Endothelial cell of umbilical vein (primary cell): ENCODE measurements at regions not wholly inside any gene's neighbourhood (a gene's known extent, or its start where the extent isn't known, plus 50 kb on each side); places are given as distances from the start of the nearest gene placed in this dataset.

Source experiments
- BruUV-seq: library from RNA; stranded (reverse); fragments of 400-500 nt; replicated peaks from 2 replicates; lab custom pipeline; 2021; lab: Mats Ljungman, UMichigan
- CTCF ChIA-PET: fragments of 300-600, 350-600 bp; sonication (Branson Sonifier 250); formaldehyde crosslinking; loops from one replicate; lab custom pipeline; 2021; ENCODE audit warnings: antibody characterized with exemption, inconsistent platforms; lab: Charles Lee
- POLR2A ChIA-PET: fragments of 300-600, 350-600 bp; sonication (Branson Sonifier 250); formaldehyde crosslinking; loops from one replicate; lab custom pipeline; 2021; ENCODE audit warnings: antibody characterized with exemption, inconsistent platforms; lab: Charles Lee
- DNase-seq: peaks from one replicate; pipeline ENCODE4 v3.0.0-alpha.2; 2011; ENCODE audit warnings: low read depth, low spot score
- FAIRE-seq: peaks from 2 replicates; lab custom pipeline; 2011; peaks lifted over from hg19 to GRCh38; lab: Jason Lieb, UNC
- H2AFZ ChIP-seq: 2 replicates; pipeline ENCODE4 v1.6.0; 2012; ENCODE audit warnings: low read depth, low read length, control low read depth, inconsistent platforms
- H3K27ac ChIP-seq: 2 replicates; pipeline ENCODE4 v1.5.1; 2011; ENCODE audit warnings: low read depth, mild to moderate bottlenecking, control low read depth, low read length, moderate library complexity; ENCODE audit not compliant: insufficient read depth
- H3K27me3 ChIP-seq, 2 experiments: 2 replicates each; pipeline versions ENCODE4 v1.6.0 to v1.6.1; 2011; ENCODE audit warnings: low read length in 2 of 2, mixed read lengths in 1 of 2; ENCODE audit not compliant: control insufficient read depth in 2 of 2, insufficient read depth in 2 of 2
- H3K36me3 ChIP-seq, 2 experiments: 2 replicates in 1 of 2; 3 replicates in 1 of 2; pipeline ENCODE4 v1.5.1; 2011; ENCODE audit warnings: low read length in 2 of 2, mild to moderate bottlenecking in 1 of 2, moderate library complexity in 1 of 2; ENCODE audit not compliant: control insufficient read depth in 2 of 2, insufficient read depth in 2 of 2; ENCODE audit errors: extremely low read depth in 1 of 2
- H3K4me1 ChIP-seq: 3 replicates; pipeline ENCODE4 v1.5.1; 2011; ENCODE audit warnings: mild to moderate bottlenecking, low read length; ENCODE audit not compliant: control insufficient read depth, insufficient read depth; ENCODE audit errors: extremely low read depth
- H3K4me2 ChIP-seq: 2 replicates; pipeline ENCODE4 v1.6.1; 2011; ENCODE audit warnings: low read length, control low read depth, mixed read lengths; ENCODE audit not compliant: insufficient read depth
- H3K4me3 ChIP-seq, 3 experiments: fragments of 200-600 bp in 1 of 3; sonication (generic), shearing (Covaris generic) in 1 of 3; replicated peaks in 1 of 3; 2 replicates each; pipeline ENCODE4 v1.5.1; 2011 to 2016; ENCODE audit warnings: control low read depth in 3 of 3, low read length in 3 of 3, mild to moderate bottlenecking in 2 of 3, inconsistent platforms in 1 of 3, low read depth in 1 of 3, moderate library complexity in 1 of 3; ENCODE audit not compliant: insufficient read depth in 1 of 3
- H3K79me2 ChIP-seq: 2 replicates; pipeline ENCODE4 v1.6.0; 2012; ENCODE audit warnings: low read length, inconsistent platforms; ENCODE audit not compliant: control insufficient read depth, insufficient read depth
- H3K9ac ChIP-seq: replicated peaks from 2 replicates; pipeline ENCODE3; 2011; ENCODE audit warnings: low read length, control low read depth; ENCODE audit not compliant: insufficient read depth; ENCODE audit errors: extremely low read depth
- H3K9me1 ChIP-seq: replicated peaks from 3 replicates; pipeline ENCODE4 v1.6.0; 2011; ENCODE audit warnings: mild to moderate bottlenecking, low read length; ENCODE audit not compliant: control insufficient read depth, insufficient read depth; ENCODE audit errors: extremely low read depth
- H3K9me3 ChIP-seq: replicated peaks from 2 replicates; pipeline ENCODE4 v1.5.1; 2012; ENCODE audit warnings: low read length, inconsistent platforms; ENCODE audit not compliant: control insufficient read depth, insufficient read depth
- H4K20me1 ChIP-seq: replicated peaks from 2 replicates; pipeline ENCODE3; 2011; ENCODE audit warnings: mild to moderate bottlenecking, low read length; ENCODE audit not compliant: control insufficient read depth, insufficient read depth; ENCODE audit errors: extremely low read depth
- EZH2 ChIP-seq: IDR thresholded peaks from 2 replicates; pipeline ENCODE4 v1.6.1; 2012; ENCODE audit warnings: borderline replicate concordance, low read depth, mild to moderate bottlenecking, moderate library complexity, low read length, inconsistent platforms; ENCODE audit not compliant: severe bottlenecking
- FOS ChIP-seq: IDR thresholded peaks from 2 replicates; pipeline ENCODE4 v1.6.1; 2011; ENCODE audit warnings: mild to moderate bottlenecking, low read length, moderate library complexity, borderline replicate concordance; ENCODE audit not compliant: insufficient read depth
- GATA2 ChIP-seq: IDR thresholded peaks from 2 replicates; pipeline ENCODE4 v1.7.0; 2011; ENCODE audit warnings: low read depth, mild to moderate bottlenecking, moderate library complexity, mixed read lengths, low read length; ENCODE audit not compliant: insufficient read length, insufficient read depth
- JUN ChIP-seq: IDR thresholded peaks from 2 replicates; pipeline ENCODE4 v1.6.1; 2011; ENCODE audit warnings: borderline replicate concordance, low read depth; ENCODE audit not compliant: insufficient read length, insufficient read depth
- MYC ChIP-seq: IDR thresholded peaks from one replicate; pipeline ENCODE4 v1.6.1; 2011; ENCODE audit warnings: mild to moderate bottlenecking, low read depth, low read length
- POLR2A ChIP-seq: IDR thresholded peaks from 2 replicates; pipeline ENCODE4 v1.6.1; 2012; ENCODE audit warnings: low read depth, mild to moderate bottlenecking, control low read depth, low read length
- POLR2AphosphoS5 ChIP-seq: IDR thresholded peaks from 2 replicates; pipeline ENCODE4 v1.6.1; 2012; ENCODE audit warnings: low read depth, mild to moderate bottlenecking, control low read depth, low read length, moderate library complexity; ENCODE audit not compliant: insufficient read depth
- dilution Hi-C: fragments of 300-500 bp; cut with MboI; formaldehyde crosslinking; loops from one replicate; pipeline ENCODE4 v1.15.0; 2019; ENCODE audit warnings: low sequenced_read_pairs; ENCODE audit not compliant: extremely low pct_ligation_motif_present
- intact Hi-C: fragments of 100-400 bp; cut with micrococcal nuclease; formaldehyde crosslinking; loops from one replicate; pipeline ENCODE4 v1.10.0; 2022
- TF ChIP-seq, protein P1 (sequence below), 2 donors: IDR thresholded peaks; 1 replicate in 1 of 2; 2 replicates in 1 of 2; pipeline ENCODE4 v1.5.1; 2011; ENCODE audit warnings: low read length in 2 of 2, mild to moderate bottlenecking in 2 of 2, moderate library complexity in 2 of 2, control low read depth in 1 of 2, inconsistent platforms in 1 of 2, low read depth in 1 of 2; ENCODE audit not compliant: insufficient read depth in 1 of 2; ENCODE audit errors: extremely low read depth in 1 of 2
- TF ChIP-seq, protein P2 (sequence below): IDR thresholded peaks from 2 replicates; pipeline ENCODE4 v1.6.1; 2011; ENCODE audit not compliant: insufficient read depth, insufficient read length

DNA sequence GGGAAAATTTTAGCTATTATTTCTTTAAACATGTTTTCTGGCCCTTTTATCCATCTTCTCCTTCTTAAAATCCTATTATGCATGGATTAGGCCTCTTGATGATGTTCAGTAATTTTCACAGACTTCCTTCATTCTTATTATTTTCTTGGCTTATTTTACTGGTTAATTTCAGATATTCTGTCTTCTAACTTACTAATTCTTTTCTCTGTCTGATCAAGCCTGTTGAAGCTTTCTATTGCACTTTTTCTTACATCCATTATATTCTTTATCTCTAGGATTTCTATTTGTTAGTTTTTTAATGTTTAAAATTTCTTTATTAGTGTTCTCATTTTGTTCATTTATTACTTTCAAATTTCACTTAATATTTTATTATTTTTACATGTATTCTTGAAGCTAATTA is 105.3 kb upstream of the GALNT13 start:
- Histone ChIP-seq H3K9me1 (no peaks in the 10 kb centered on the region), H3K79me2 (no peaks in the 10 kb centered on the region), H3K27me3 (no peaks in the 10 kb centered on the region), H4K20me1 (no peaks in the 10 kb centered on the region), H3K9me3 (peaks cover 7% of the 10 kb centered on the region), H3K4me2 (no peak overlapping the region), H3K9ac (no peak overlapping the region), H2AFZ (no peak overlapping the region), H3K36me3 (no peaks in the 10 kb centered on the region), H3K4me3 (no peak overlapping the region), H3K4me1 (no peaks in the 10 kb centered on the region), H3K27ac (no peak overlapping the region)
- FAIRE-seq (no peak), DNase-seq (no peak)
- ChIA-PET CTCF (no interaction called here), POLR2A (no interaction called here)
- TF ChIP-seq, protein P1, sequence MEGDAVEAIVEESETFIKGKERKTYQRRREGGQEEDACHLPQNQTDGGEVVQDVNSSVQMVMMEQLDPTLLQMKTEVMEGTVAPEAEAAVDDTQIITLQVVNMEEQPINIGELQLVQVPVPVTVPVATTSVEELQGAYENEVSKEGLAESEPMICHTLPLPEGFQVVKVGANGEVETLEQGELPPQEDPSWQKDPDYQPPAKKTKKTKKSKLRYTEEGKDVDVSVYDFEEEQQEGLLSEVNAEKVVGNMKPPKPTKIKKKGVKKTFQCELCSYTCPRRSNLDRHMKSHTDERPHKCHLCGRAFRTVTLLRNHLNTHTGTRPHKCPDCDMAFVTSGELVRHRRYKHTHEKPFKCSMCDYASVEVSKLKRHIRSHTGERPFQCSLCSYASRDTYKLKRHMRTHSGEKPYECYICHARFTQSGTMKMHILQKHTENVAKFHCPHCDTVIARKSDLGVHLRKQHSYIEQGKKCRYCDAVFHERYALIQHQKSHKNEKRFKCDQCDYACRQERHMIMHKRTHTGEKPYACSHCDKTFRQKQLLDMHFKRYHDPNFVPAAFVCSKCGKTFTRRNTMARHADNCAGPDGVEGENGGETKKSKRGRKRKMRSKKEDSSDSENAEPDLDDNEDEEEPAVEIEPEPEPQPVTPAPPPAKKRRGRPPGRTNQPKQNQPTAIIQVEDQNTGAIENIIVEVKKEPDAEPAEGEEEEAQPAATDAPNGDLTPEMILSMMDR (IDR thresholded peaks at IDR 0.05; ENCODE audit: extremely low read depth in 1 of 2, insufficient read depth in 1 of 2, low read depth in 1 of 2, low read length in 2 of 2) = no peak
- no peak for TF ChIP-seq POLR2A
- TF ChIP-seq POLR2AphosphoS5 = no peak
- TF ChIP-seq MYC = no peak
- TF ChIP-seq FOS = no peak
- TF ChIP-seq, protein P2, sequence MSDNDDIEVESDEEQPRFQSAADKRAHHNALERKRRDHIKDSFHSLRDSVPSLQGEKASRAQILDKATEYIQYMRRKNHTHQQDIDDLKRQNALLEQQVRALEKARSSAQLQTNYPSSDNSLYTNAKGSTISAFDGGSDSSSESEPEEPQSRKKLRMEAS = no peak
- no peak for TF ChIP-seq JUN
- no peak for TF ChIP-seq GATA2
- no peak for TF ChIP-seq EZH2
- dilution Hi-C loops = no loop called here
- intact Hi-C loops = no loop called here
- BruUV-seq = no TSS peak
